ENCODE measurements at regions not wholly inside any gene's neighbourhood (a gene's known extent, or its start where the extent isn't known, plus 50 kb on each side); places are given as distances from the start of the nearest gene placed in this dataset.

GRCh38 chr1:223009406-223009805, 133.6 kb downstream of the TLR5 start:
- Histone ChIP-seq H3K9me2 (ENCODE audit: insufficient read depth) (no peaks in the 10 kb centered on the region), H3K9me3 (ENCODE audit: control insufficient read depth in 1 of 2, insufficient read depth in 1 of 2, low read depth in 1 of 2, low read length in 2 of 2) (no peaks in the 10 kb centered on the region), H3K9ac (ENCODE audit: low read length) (no peak overlapping the region), H3K4me2 (ENCODE audit: low read length) (no peak overlapping the region), H3K4me3 (replicated peaks in 1 of 2; ENCODE audit: low read depth in 1 of 2, low read length in 2 of 2) (no peak overlapping the region), H3K27ac (ENCODE audit: low read depth, low read length) (no peak overlapping the region), H3K27me3 (ENCODE audit: insufficient read depth, low read length) (peaks cover 4% of the 10 kb centered on the region; the same call in 1 of the 2 replicates), H3K79me2 (ENCODE audit: insufficient read depth, low read length) (no peaks in the 10 kb centered on the region), H3K4me1 (ENCODE audit: control insufficient read depth in 1 of 2, insufficient read depth in 2 of 2, low read length in 2 of 2) (no peaks in the 10 kb centered on the region), H3K36me3 (ENCODE audit: control insufficient read depth in 1 of 2, insufficient read depth in 2 of 2, low read length in 2 of 2) (no peaks in the 10 kb centered on the region), H2AFZ (ENCODE audit: low read depth, low read length, poor library complexity, severe bottlenecking) (no peak overlapping the region), H4K20me1 (ENCODE audit: insufficient read depth) (no peaks in the 10 kb centered on the region)
- POLR2A ChIA-PET, result no interaction called here
- no TSS peak for BruUV-seq (replicated peaks)
- no peak for DNase-seq (ENCODE audit: low read depth, low spot score)
- CTCF ChIA-PET, result no interaction called here
- ATAC-seq, result no peak
- TF ChIP-seq ATF3 (IDR thresholded peaks at IDR 0.05) (no peak), EZH2 (IDR thresholded peaks at IDR 0.05) (no peak), POLR2AphosphoS5 (IDR thresholded peaks at IDR 0.05; ENCODE audit: low read depth, low read length) (no peak), CTCF (IDR thresholded peaks at IDR 0.05 in 2 of 3, conservative IDR thresholded peaks at IDR 0.05 in 1 of 3; ENCODE audit: borderline replicate concordance in 1 of 3, insufficient read depth in 1 of 3, low read depth in 2 of 3, low read length in 2 of 3) (no peak), SP1 (IDR thresholded peaks at IDR 0.05; ENCODE audit: low read depth) (no peak), ELF1 (IDR thresholded peaks at IDR 0.05; ENCODE audit: borderline replicate concordance, low read depth) (no peak), CBX3 (IDR thresholded peaks at IDR 0.05; ENCODE audit: low read depth) (no peak), EZH2phosphoT487 (IDR thresholded peaks at IDR 0.05; ENCODE audit: borderline replicate concordance) (no peak), REST (IDR thresholded peaks at IDR 0.05; ENCODE audit: low read depth) (no peak), POLR2A (IDR thresholded peaks at IDR 0.05; ENCODE audit: borderline replicate concordance, extremely low read depth, insufficient read depth, insufficient read length) (no peak), ZNF274 (IDR thresholded peaks at IDR 0.05; ENCODE audit: low read depth, low read length) (no peak), FOSL1 (IDR thresholded peaks at IDR 0.05; ENCODE audit: low read depth) (no peak), ZBTB33 (IDR thresholded peaks at IDR 0.05; ENCODE audit: extremely low read depth, insufficient replicate concordance, low read length) (no peak), EGR1 (IDR thresholded peaks at IDR 0.05; ENCODE audit: low read depth) (no peak), SRF (IDR thresholded peaks at IDR 0.05; ENCODE audit: low read depth) (no peak), SIN3A (IDR thresholded peaks at IDR 0.05; ENCODE audit: low read depth) (no peak), CEBPB (IDR thresholded peaks at IDR 0.05; ENCODE audit: low read depth) (no peak), ZFX (IDR thresholded peaks at IDR 0.05) (no peak), RAD21 (IDR thresholded peaks at IDR 0.05; ENCODE audit: low read depth) (no peak)
- RAD21 ChIA-PET (ENCODE audit: low non-redundant PET in 1 of 2, low total read pairs in 2 of 2, uncharacterized antibody in 2 of 2, unreplicated experiment in 2 of 2), result no interaction called here
- intact Hi-C loops (cut with micrococcal nuclease), result no loop called here
